HepG2 (cell line): ENCODE measurements at regions not wholly inside any gene's neighbourhood (a gene's known extent, or its start where the extent isn't known, plus 50 kb on each side); places are given as distances from the start of the nearest gene placed in this dataset.

Experiments used
- ATAC-seq: fragments of 200-7000 bp; cut with Tn5 transposase; 3 replicates; pipeline ENCODE4 v1.9.1; 2020; ENCODE audit warnings: mild to moderate bottlenecking, moderate library complexity
- BruUV-seq: library from RNA; stranded (reverse); fragments of 400-500 nt; replicated peaks from 2 replicates; lab custom pipeline; 2021; lab: Mats Ljungman, UMichigan
- CTCF ChIA-PET: fragments of 300-600 bp; formaldehyde crosslinking; extraction: SDS; loops from one replicate; lab custom pipeline; 2021; ENCODE audit warnings: low total read pairs, inconsistent platforms, low intra/inter-chr PET ratio; lab: Yijun Ruan, JAX
- POLR2A ChIA-PET: fragments of 350-600 bp; sonication (Branson Sonifier 250); formaldehyde crosslinking; loops from one replicate; lab custom pipeline; 2020; ENCODE audit warnings: antibody characterized with exemption, inconsistent platforms; lab: Yijun Ruan, JAX
- DNase-seq: peaks from one replicate; pipeline ENCODE4 v3.0.0-alpha.2; 2015; ENCODE audit warnings: low spot score
- FAIRE-seq: peaks from 3 replicates; lab custom pipeline; 2011; peaks lifted over from hg19 to GRCh38; lab: Jason Lieb, UNC
- H2AFZ ChIP-seq: one replicate; pipeline ENCODE4 v1.6.1; 2011; ENCODE audit warnings: low read length, inconsistent platforms
- H3K27ac ChIP-seq: fragments of 300-600 bp; 3 replicates; pipeline ENCODE4 v1.8.0; 2011; ENCODE audit warnings: mixed run types, mild to moderate bottlenecking, mixed read lengths, low read length, inconsistent platforms; ENCODE audit not compliant: insufficient read depth; ENCODE audit errors: extremely low read length
- H3K27me3 ChIP-seq, 2 experiments: fragments of 200-600 bp in 1 of 2; 2 replicates in 1 of 2; 3 replicates in 1 of 2; pipeline versions ENCODE4 v1.6.0 to v1.8.0; 2011; ENCODE audit warnings: low read length in 2 of 2, mild to moderate bottlenecking in 2 of 2, moderate library complexity in 2 of 2, inconsistent platforms in 1 of 2; ENCODE audit not compliant: insufficient read depth in 2 of 2, control insufficient read depth in 1 of 2
- H3K36me3 ChIP-seq, 2 experiments: fragments of 200-600 bp in 1 of 2; replicated peaks in 1 of 2; 2 replicates in 1 of 2; 3 replicates in 1 of 2; pipeline versions ENCODE4 v1.5.1 to v1.8.0; 2011; ENCODE audit warnings: low read length in 2 of 2, inconsistent platforms in 1 of 2; ENCODE audit not compliant: insufficient read depth in 2 of 2, control insufficient read depth in 1 of 2
- H3K4me1 ChIP-seq: 2 replicates; pipeline ENCODE4 v1.5.1; 2012; ENCODE audit warnings: low read length, inconsistent platforms; ENCODE audit not compliant: insufficient read depth
- H3K4me2 ChIP-seq: 2 replicates; pipeline ENCODE4 v1.6.0; 2011; ENCODE audit warnings: low read depth, low read length, inconsistent platforms
- H3K4me3 ChIP-seq, 3 experiments: fragments of 200-600 bp in 1 of 3; sonication (generic), shearing (Covaris generic) in 1 of 3; replicated peaks in 1 of 3; 2 replicates each; pipeline ENCODE4 v1.5.1; 2011 to 2016; ENCODE audit warnings: low read length in 3 of 3, inconsistent platforms in 2 of 3, low read depth in 2 of 3, mild to moderate bottlenecking in 2 of 3, control low read depth in 1 of 3, mixed read lengths in 1 of 3; ENCODE audit not compliant: insufficient read depth in 1 of 3
- H3K79me2 ChIP-seq: one replicate; pipeline ENCODE4 v1.6.1; 2011; ENCODE audit warnings: low read length, inconsistent platforms; ENCODE audit not compliant: insufficient read depth
- H3K9ac ChIP-seq: 2 replicates; pipeline ENCODE4 v1.6.0; 2011; ENCODE audit warnings: mild to moderate bottlenecking, low read depth, low read length, inconsistent platforms; ENCODE audit not compliant: insufficient read depth
- H3K9me3 ChIP-seq: 2 replicates; pipeline ENCODE4 v1.5.1; 2012; ENCODE audit warnings: mild to moderate bottlenecking, low read length
- H4K20me1 ChIP-seq: 2 replicates; pipeline ENCODE4 v1.6.0; 2011; ENCODE audit warnings: inconsistent platforms, mild to moderate bottlenecking, low read length, moderate library complexity; ENCODE audit not compliant: insufficient read depth
- ARID3A ChIP-seq: IDR thresholded peaks from 2 replicates; pipeline ENCODE4 v1.6.1; 2012; ENCODE audit warnings: low read depth, low read length, improper control_type of control experiment
- DZIP1 ChIP-seq: sonication (generic); formaldehyde crosslinking; IDR thresholded peaks from 2 replicates; pipeline ENCODE4 v1.5.0; 2020; ENCODE audit warnings: mild to moderate bottlenecking, missing genetic modification reagents
- EZH2 ChIP-seq: conservative IDR thresholded peaks from 2 replicates; pipeline ENCODE4 v1.6.1; 2012; ENCODE audit warnings: mild to moderate bottlenecking, low read depth, low read length, moderate library complexity
- GTF3A ChIP-seq: sonication (generic); formaldehyde crosslinking; conservative IDR thresholded peaks from 2 replicates; pipeline ENCODE4 v1.4.0; 2020; ENCODE audit warnings: mild to moderate bottlenecking, missing genetic modification reagents
- NBN ChIP-seq: fragments of 450-650 bp; conservative IDR thresholded peaks from 2 replicates; pipeline ENCODE4 v1.6.1; 2017
- PBX2 ChIP-seq: IDR thresholded peaks from 2 replicates; pipeline ENCODE4 v1.6.1; 2016; ENCODE audit warnings: control low read depth
- PHF8 ChIP-seq: sonication (generic); formaldehyde crosslinking; IDR thresholded peaks from 2 replicates; pipeline ENCODE4 v1.5.0; 2020; ENCODE audit warnings: missing genetic modification reagents
- PPARG ChIP-seq: conservative IDR thresholded peaks from 2 replicates; pipeline ENCODE4 v1.6.1; 2016; ENCODE audit warnings: missing biosample characterization, missing genetic modification reagents
- REST ChIP-seq, 2 experiments: IDR thresholded peaks; 2 replicates each; pipeline ENCODE4 v1.6.1; 2011 to 2012; ENCODE audit warnings: low read length in 2 of 2, borderline replicate concordance in 1 of 2, low read depth in 1 of 2, mild to moderate bottlenecking in 1 of 2, moderate library complexity in 1 of 2
- SIX4 ChIP-seq: sonication (generic); formaldehyde crosslinking; IDR thresholded peaks from 2 replicates; pipeline ENCODE4 v1.4.0; 2020; ENCODE audit warnings: missing genetic modification reagents
- TMF1 ChIP-seq: sonication (generic); formaldehyde crosslinking; IDR thresholded peaks from 2 replicates; pipeline ENCODE4 v1.8.1; 2022; ENCODE audit warnings: low read depth, missing genetic modification reagents
- TRAFD1 ChIP-seq: sonication (generic); formaldehyde crosslinking; IDR thresholded peaks from 2 replicates; pipeline ENCODE4 v1.5.1; 2020; ENCODE audit warnings: missing genetic modification reagents, mild to moderate bottlenecking, borderline replicate concordance
- YEATS4 ChIP-seq: sonication (generic); formaldehyde crosslinking; IDR thresholded peaks from 2 replicates; pipeline ENCODE4 v1.4.0; 2020; ENCODE audit warnings: missing genetic modification reagents, borderline replicate concordance
- ZNF282 ChIP-seq: fragments of 450-650 bp; IDR thresholded peaks from 2 replicates; pipeline ENCODE4 v1.6.1; 2018; ENCODE audit not compliant: partially characterized antibody
- WGBS: methylation state at CpG from one replicate; pipeline ENCODE4 v1.1.6; 2017; ENCODE audit warnings: low lambda C conversion rate; 5-methylcytosine and 5-hydroxymethylcytosine counted together
- in situ Hi-C: cut with HindIII; loops from 2 replicates; pipeline ENCODE4 v1.10.0; 2017; ENCODE audit warnings: low pct_unique_long_range_greater_than_20kb; ENCODE audit not compliant: extremely low pct_ligation_motif_present
- intact Hi-C: fragments of 100-400 bp; cut with micrococcal nuclease; formaldehyde crosslinking; loops from one replicate; pipeline ENCODE4 v1.10.0; 2022; ENCODE audit not compliant: unreplicated experiment

- H3K4me1 ChIP-seq, result no peaks in the 10 kb centered on the region
- 10% methylated on average over 1 of the region's 1 CpG for WGBS
- BruUV-seq, result no TSS peak
- no peak overlapping the region for H3K4me2 ChIP-seq
- no peak overlapping the region for H2AFZ ChIP-seq
- no peaks in the 10 kb centered on the region for H3K36me3 ChIP-seq
- ATAC-seq (no peak), FAIRE-seq (no peak), DNase-seq (no peak)
- intact Hi-C loops, result no loop called here
- H3K27me3 ChIP-seq, result no peaks in the 10 kb centered on the region; a peak in 1 of 5 replicates
- POLR2A ChIA-PET, result no interaction called here
- H4K20me1 ChIP-seq, result no peaks in the 10 kb centered on the region
- H3K9me3 ChIP-seq, result no peaks in the 10 kb centered on the region
- in situ Hi-C loops, result no loop called here
- no peaks in the 10 kb centered on the region for H3K79me2 ChIP-seq
- CTCF ChIA-PET, result no interaction called here
- H3K4me3 ChIP-seq, result no peak overlapping the region
- H3K27ac ChIP-seq, result no peak overlapping the region
- TF ChIP-seq NBN (no peak), SIX4 (CRISPR knock-in tag) (no peak), TMF1 (CRISPR knock-in tag) (no peak), PPARG (no peak), PHF8 (CRISPR knock-in tag) (no peak), DZIP1 (no peak), TRAFD1 (CRISPR knock-in tag) (no peak), REST (IDR thresholded peaks at IDR 0.05; ENCODE audit: borderline replicate concordance in 1 of 2, low read depth in 1 of 2, low read length in 2 of 2) (no peak), YEATS4 (CRISPR knock-in tag) (no peak), ZNF282 (no peak), ARID3A (no peak), EZH2 (no peak), GTF3A (no peak), PBX2 (no peak)
- H3K9ac ChIP-seq, result no peak overlapping the region
These were observed 168.9 kb upstream of the RMP24 start for GRCh38 chr18:35803551-35803950.
